SH-SY5Y (cell line): ENCODE measurements at regions not wholly inside any gene's neighbourhood (a gene's known extent, or its start where the extent isn't known, plus 50 kb on each side); places are given as distances from the start of the nearest gene placed in this dataset.

ENCODE experiments used
- GATA2 ChIP-seq: IDR thresholded peaks from 2 replicates; pipeline ENCODE4 v1.6.1; 2011; ENCODE audit warnings: mild to moderate bottlenecking, low read depth, low read length
- GATA3 ChIP-seq: IDR thresholded peaks from 2 replicates; pipeline ENCODE4 v1.6.1; 2011; ENCODE audit warnings: low read depth, mild to moderate bottlenecking, low read length, moderate library complexity

GRCh38 chr2:204495381-204495780, 49.9 kb upstream of the PARD3B start:
- TF ChIP-seq GATA3 (no peak), GATA2 (no peak)
